Omental fat pad (tissue), 3 donors: ENCODE measurements at regions not wholly inside any gene's neighbourhood (a gene's known extent, or its start where the extent isn't known, plus 50 kb on each side); places are given as distances from the start of the nearest gene placed in this dataset.
"Not testable (repeated sequence)": the region's sequence is repeated elsewhere in the genome, so short reads cannot be mapped to it uniquely, and the experiment has no call there.

Experiments
- ATAC-seq: fragments of 150-250 bp; one replicate; pipeline ENCODE4 v1.9.1; 2016; ENCODE audit warnings: mild to moderate bottlenecking, moderate library complexity; ENCODE audit not compliant: low FRiP score
- DNase-seq: peaks from one replicate; pipeline ENCODE4 v3.0.0-alpha.2; 2019; ENCODE audit warnings: low spot score
- CTCF ChIP-seq, 3 donors: fragments of 450-650 bp; IDR thresholded peaks; one replicate each; pipeline ENCODE4 v1.5.1; 2016 to 2017; ENCODE audit warnings: antibody characterized with exemption in 3 of 3, mild to moderate bottlenecking in 3 of 3, moderate library complexity in 2 of 3

GRCh38 chr2:198857246-198857645, 600.5 kb downstream of the SATB2 start:
- TF ChIP-seq CTCF (IDR thresholded peaks at IDR 0.05): no peak
- no peak for ATAC-seq
- no peak for DNase-seq

- DNase-seq, ATAC-seq: not testable (repeated sequence)
Measured at GRCh38 chr2:198855746-198856145, 602.0 kb downstream of the SATB2 start.

- no peak for TF ChIP-seq CTCF (IDR thresholded peaks at IDR 0.05)
- no peak for ATAC-seq
- DNase-seq: no peak
Measured at GRCh38 chr2:198852248-198852647, 605.5 kb downstream of the SATB2 start.

- no peak for ATAC-seq
- no peak for DNase-seq
Measured at GRCh38 chr2:198825534-198825933, 632.2 kb downstream of the SATB2 start.

GRCh38 chr2:198817536-198817935, 640.2 kb downstream of the SATB2 start:
- no peak for TF ChIP-seq CTCF (IDR thresholded peaks at IDR 0.05)

More at GRCh38 chr2:198825534-198825933, 632.2 kb downstream of the SATB2 start:
- no peak for TF ChIP-seq CTCF (IDR thresholded peaks at IDR 0.05)

GRCh38 chr2:198815626-198816025, 642.1 kb downstream of the SATB2 start:
- no peak for DNase-seq
- TF ChIP-seq CTCF (IDR thresholded peaks at IDR 0.05): no peak
- no peak for ATAC-seq

More at GRCh38 chr2:198817536-198817935, 640.2 kb downstream of the SATB2 start:
- no peak for ATAC-seq
- DNase-seq: no peak

- TF ChIP-seq CTCF (IDR thresholded peaks at IDR 0.05): no peak
- ATAC-seq (no peak), DNase-seq (no peak)
Measured at GRCh38 chr2:198811198-198811597, 646.5 kb downstream of the SATB2 start.

GRCh38 chr2:198809976-198810375, 647.8 kb downstream of the SATB2 start:
- TF ChIP-seq CTCF (IDR thresholded peaks at IDR 0.05): no peak
- ATAC-seq: no peak
- DNase-seq: no peak
